ENCODE measurements at regions not wholly inside any gene's neighbourhood (a gene's known extent, or its start where the extent isn't known, plus 50 kb on each side); places are given as distances from the start of the nearest gene placed in this dataset.

DNA sequence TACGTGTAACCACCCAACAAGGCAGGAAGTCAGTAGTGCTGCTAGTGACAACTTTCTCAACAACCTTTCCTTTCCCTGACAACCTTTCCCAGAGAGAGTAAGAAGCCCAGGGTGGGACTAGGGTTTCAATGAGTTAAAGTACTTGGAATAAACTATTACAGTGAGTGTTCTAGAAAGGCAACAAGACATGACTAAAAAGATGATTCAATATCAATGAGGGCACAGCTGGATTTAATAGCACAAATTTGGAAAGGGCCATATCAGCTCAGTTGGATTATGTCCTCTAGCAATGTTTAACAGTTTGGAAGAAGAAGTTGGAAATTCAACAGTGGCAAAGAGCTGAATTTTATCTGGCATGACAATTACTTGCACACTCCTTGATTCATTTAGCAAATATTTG is 90.4 kb upstream of the GRIN2B start:
- no peak for DNase-seq (ENCODE audit: low read depth in 1 of 2, low spot score in 1 of 2)
- TF ChIP-seq, protein P1, sequence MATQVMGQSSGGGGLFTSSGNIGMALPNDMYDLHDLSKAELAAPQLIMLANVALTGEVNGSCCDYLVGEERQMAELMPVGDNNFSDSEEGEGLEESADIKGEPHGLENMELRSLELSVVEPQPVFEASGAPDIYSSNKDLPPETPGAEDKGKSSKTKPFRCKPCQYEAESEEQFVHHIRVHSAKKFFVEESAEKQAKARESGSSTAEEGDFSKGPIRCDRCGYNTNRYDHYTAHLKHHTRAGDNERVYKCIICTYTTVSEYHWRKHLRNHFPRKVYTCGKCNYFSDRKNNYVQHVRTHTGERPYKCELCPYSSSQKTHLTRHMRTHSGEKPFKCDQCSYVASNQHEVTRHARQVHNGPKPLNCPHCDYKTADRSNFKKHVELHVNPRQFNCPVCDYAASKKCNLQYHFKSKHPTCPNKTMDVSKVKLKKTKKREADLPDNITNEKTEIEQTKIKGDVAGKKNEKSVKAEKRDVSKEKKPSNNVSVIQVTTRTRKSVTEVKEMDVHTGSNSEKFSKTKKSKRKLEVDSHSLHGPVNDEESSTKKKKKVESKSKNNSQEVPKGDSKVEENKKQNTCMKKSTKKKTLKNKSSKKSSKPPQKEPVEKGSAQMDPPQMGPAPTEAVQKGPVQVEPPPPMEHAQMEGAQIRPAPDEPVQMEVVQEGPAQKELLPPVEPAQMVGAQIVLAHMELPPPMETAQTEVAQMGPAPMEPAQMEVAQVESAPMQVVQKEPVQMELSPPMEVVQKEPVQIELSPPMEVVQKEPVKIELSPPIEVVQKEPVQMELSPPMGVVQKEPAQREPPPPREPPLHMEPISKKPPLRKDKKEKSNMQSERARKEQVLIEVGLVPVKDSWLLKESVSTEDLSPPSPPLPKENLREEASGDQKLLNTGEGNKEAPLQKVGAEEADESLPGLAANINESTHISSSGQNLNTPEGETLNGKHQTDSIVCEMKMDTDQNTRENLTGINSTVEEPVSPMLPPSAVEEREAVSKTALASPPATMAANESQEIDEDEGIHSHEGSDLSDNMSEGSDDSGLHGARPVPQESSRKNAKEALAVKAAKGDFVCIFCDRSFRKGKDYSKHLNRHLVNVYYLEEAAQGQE (IDR thresholded peaks at IDR 0.05; ENCODE audit: insufficient replicate concordance, low read depth), result no peak
- TF ChIP-seq SPI1 (IDR thresholded peaks at IDR 0.05; ENCODE audit: borderline replicate concordance, low read depth), result no peak
- no peak for TF ChIP-seq GABPA (IDR thresholded peaks at IDR 0.05; ENCODE audit: low read depth)
- TF ChIP-seq POLR2AphosphoS5 (IDR thresholded peaks at IDR 0.05; ENCODE audit: low read depth), result no peak
- TF ChIP-seq, protein P2, sequence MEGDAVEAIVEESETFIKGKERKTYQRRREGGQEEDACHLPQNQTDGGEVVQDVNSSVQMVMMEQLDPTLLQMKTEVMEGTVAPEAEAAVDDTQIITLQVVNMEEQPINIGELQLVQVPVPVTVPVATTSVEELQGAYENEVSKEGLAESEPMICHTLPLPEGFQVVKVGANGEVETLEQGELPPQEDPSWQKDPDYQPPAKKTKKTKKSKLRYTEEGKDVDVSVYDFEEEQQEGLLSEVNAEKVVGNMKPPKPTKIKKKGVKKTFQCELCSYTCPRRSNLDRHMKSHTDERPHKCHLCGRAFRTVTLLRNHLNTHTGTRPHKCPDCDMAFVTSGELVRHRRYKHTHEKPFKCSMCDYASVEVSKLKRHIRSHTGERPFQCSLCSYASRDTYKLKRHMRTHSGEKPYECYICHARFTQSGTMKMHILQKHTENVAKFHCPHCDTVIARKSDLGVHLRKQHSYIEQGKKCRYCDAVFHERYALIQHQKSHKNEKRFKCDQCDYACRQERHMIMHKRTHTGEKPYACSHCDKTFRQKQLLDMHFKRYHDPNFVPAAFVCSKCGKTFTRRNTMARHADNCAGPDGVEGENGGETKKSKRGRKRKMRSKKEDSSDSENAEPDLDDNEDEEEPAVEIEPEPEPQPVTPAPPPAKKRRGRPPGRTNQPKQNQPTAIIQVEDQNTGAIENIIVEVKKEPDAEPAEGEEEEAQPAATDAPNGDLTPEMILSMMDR (IDR thresholded peaks at IDR 0.05; ENCODE audit: insufficient read depth, low read length), result no peak
- no peak overlapping the region for H3K27ac ChIP-seq (replicated peaks)
- H3K4me3 ChIP-seq (replicated peaks; ENCODE audit: insufficient read depth, low read length), result no peak overlapping the region
- no peaks in the 10 kb centered on the region for H3K27me3 ChIP-seq (ENCODE audit: insufficient read depth, poor library complexity, severe bottlenecking)

DNA sequence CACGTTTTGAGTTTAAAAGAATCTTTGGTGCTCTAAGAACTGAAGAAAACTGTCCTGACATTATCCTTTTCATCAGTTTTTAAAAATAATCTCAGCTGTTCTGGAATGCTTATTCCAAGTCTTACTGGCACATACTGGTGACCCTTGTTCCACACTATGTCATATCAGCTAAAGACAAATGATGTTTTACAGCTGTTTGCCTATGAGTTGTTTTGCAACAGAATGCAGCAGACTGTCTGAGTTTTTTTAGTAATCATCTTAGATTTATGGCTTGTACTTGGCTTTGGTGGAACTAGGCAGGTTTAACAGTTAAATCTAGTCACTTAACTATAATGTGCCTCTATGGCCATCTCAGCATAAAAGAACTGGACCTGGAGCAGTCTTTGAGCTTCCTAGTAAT is 91.6 kb upstream of the GRIN2B start:
- Histone ChIP-seq H3K27ac (replicated peaks) (no peak overlapping the region), H3K27me3 (ENCODE audit: insufficient read depth, poor library complexity, severe bottlenecking) (no peaks in the 10 kb centered on the region), H3K4me3 (replicated peaks; ENCODE audit: insufficient read depth, low read length) (no peak overlapping the region)
- TF ChIP-seq POLR2AphosphoS5 (IDR thresholded peaks at IDR 0.05; ENCODE audit: low read depth) (no peak), SPI1 (IDR thresholded peaks at IDR 0.05; ENCODE audit: borderline replicate concordance, low read depth) (no peak)
- TF ChIP-seq, protein P1 (IDR thresholded peaks at IDR 0.05; ENCODE audit: insufficient replicate concordance, low read depth), result no peak
- TF ChIP-seq, protein P2 (IDR thresholded peaks at IDR 0.05; ENCODE audit: insufficient read depth, low read length), result no peak
- no peak for DNase-seq (ENCODE audit: low read depth in 1 of 2, low spot score in 1 of 2)

DNA sequence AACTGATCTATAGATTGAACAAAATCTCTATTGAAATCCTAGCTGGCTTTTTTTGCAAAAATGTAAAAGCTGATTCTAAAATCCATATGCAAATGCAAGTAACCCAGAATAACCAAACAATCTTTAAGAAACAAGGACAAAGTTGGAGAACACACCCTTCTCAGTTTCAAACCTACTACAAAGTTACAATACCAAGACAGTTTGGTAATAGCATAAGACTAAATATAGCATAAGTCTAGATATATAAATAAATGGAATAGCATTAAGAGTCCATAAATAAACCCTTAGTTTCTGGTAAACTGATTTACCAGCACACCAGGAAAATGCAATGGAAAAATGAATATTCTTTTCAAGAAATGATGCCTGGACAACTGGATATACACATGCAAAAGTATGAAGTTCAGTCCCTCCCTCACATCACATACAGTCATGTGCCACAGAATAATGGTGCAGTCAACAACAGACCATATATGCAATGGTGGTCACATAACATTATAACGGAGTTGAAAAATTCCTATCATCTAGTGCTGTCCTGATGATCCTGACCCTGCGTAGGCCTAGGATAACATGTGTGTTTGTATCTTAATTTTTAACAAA is 94.5 kb upstream of the GRIN2B start:
- H3K27ac ChIP-seq (replicated peaks), result no peak overlapping the region
- no peak for TF ChIP-seq SPI1 (IDR thresholded peaks at IDR 0.05; ENCODE audit: borderline replicate concordance, low read depth)
- TF ChIP-seq, protein P1 (IDR thresholded peaks at IDR 0.05; ENCODE audit: insufficient replicate concordance, low read depth), result no peak
- no peak for TF ChIP-seq GABPA (IDR thresholded peaks at IDR 0.05; ENCODE audit: low read depth)
- TF ChIP-seq POLR2AphosphoS5 (IDR thresholded peaks at IDR 0.05; ENCODE audit: low read depth), result no peak
- TF ChIP-seq, protein P2 (IDR thresholded peaks at IDR 0.05; ENCODE audit: insufficient read depth, low read length), result no peak
- no peak for DNase-seq (ENCODE audit: low read depth in 1 of 2, low spot score in 1 of 2)
- no peaks in the 10 kb centered on the region for H3K27me3 ChIP-seq (ENCODE audit: insufficient read depth, poor library complexity, severe bottlenecking)
- H3K4me3 ChIP-seq (replicated peaks; ENCODE audit: insufficient read depth, low read length), result no peak overlapping the region
